H1 (cell line): ENCODE measurements at regions not wholly inside any gene's neighbourhood (a gene's known extent, or its start where the extent isn't known, plus 50 kb on each side); places are given as distances from the start of the nearest gene placed in this dataset.

Source experiments
- JUN ChIP-seq: IDR thresholded peaks from 2 replicates; pipeline ENCODE4 v1.6.1; 2011; ENCODE audit warnings: low read depth, mild to moderate bottlenecking, improper control_type of control experiment, low read length
- KDM5A ChIP-seq: fragments of 200-600 bp; IDR thresholded peaks from 2 replicates; pipeline ENCODE4 v1.7.1; 2012; ENCODE audit warnings: mild to moderate bottlenecking, low read length, inconsistent platforms, mixed read lengths
- TAF1 ChIP-seq: IDR thresholded peaks from 2 replicates; pipeline ENCODE4 v1.6.1; 2011; ENCODE audit warnings: mild to moderate bottlenecking, low read depth, low read length

GRCh38 chrX:82458207-82458754, 1049.8 kb upstream of the POU3F4 start:
- TF ChIP-seq KDM5A (no peak), JUN (no peak), TAF1 (no peak)
